ENCODE measurements at regions not wholly inside any gene's neighbourhood (a gene's known extent, or its start where the extent isn't known, plus 50 kb on each side); places are given as distances from the start of the nearest gene placed in this dataset.

- no peak overlapping the region for H3K4me3 ChIP-seq (ENCODE audit: low read length)
- H3K4me1 ChIP-seq (ENCODE audit: control insufficient read depth, insufficient read depth, low read length), result no peaks in the 10 kb centered on the region
- WGBS (ENCODE audit: insufficient coverage), result 91% methylated on average over 6 of the region's 6 CpGs
- H3K27ac ChIP-seq (ENCODE audit: low read length), result no peak overlapping the region
- DNase-seq (no peak), ATAC-seq (no peak)
- no peaks in the 10 kb centered on the region for H3K36me3 Mint-ChIP-seq
- no peaks in the 10 kb centered on the region for H3K27me3 ChIP-seq (ENCODE audit: control insufficient read depth, insufficient read depth, low read length)
- no peak for TF ChIP-seq CTCF (IDR thresholded peaks at IDR 0.05)
- H3K27me3 Mint-ChIP-seq (ENCODE audit: low read depth in 2 of 2), result peaks cover 0 to 6% of the 10 kb centered on the region in 2 donors
- no peak overlapping the region for H3K27ac Mint-ChIP-seq
- intact Hi-C loops (cut with micrococcal nuclease), result no loop called here
- H3K9me3 ChIP-seq (ENCODE audit: control insufficient read depth, insufficient read depth, low read length), result no peaks in the 10 kb centered on the region
- H3K36me3 ChIP-seq (ENCODE audit: control insufficient read depth, insufficient read depth, low read length), result no peaks in the 10 kb centered on the region
- H3K9me3 Mint-ChIP-seq, result peaks cover 0 to 6% of the 10 kb centered on the region in 2 donors
- H3K4me1 Mint-ChIP-seq, result no peaks in the 10 kb centered on the region
- no peak overlapping the region for H3K4me3 Mint-ChIP-seq
Observed at GRCh38 chr10:10367264-10367663, 650.4 kb upstream of the CELF2 start.

- Histone ChIP-seq H3K9me3 (ENCODE audit: control insufficient read depth, insufficient read depth, low read length) (no peaks in the 10 kb centered on the region), H3K27me3 (ENCODE audit: control insufficient read depth, insufficient read depth, low read length) (no peaks in the 10 kb centered on the region), H3K4me1 (ENCODE audit: control insufficient read depth, insufficient read depth, low read length) (no peaks in the 10 kb centered on the region), H3K4me3 (ENCODE audit: low read length) (no peak overlapping the region), H3K27ac (ENCODE audit: low read length) (no peak overlapping the region), H3K36me3 (ENCODE audit: control insufficient read depth, insufficient read depth, low read length) (no peaks in the 10 kb centered on the region)
- no peaks in the 10 kb centered on the region for H3K36me3 Mint-ChIP-seq
- 88% methylated on average over 7 of the region's 7 CpGs for WGBS (ENCODE audit: insufficient coverage)
- DNase-seq (no peak), ATAC-seq (no peak)
- H3K4me1 Mint-ChIP-seq, result no peaks in the 10 kb centered on the region
- intact Hi-C loops (cut with micrococcal nuclease), result no loop called here
- no peak overlapping the region for H3K27ac Mint-ChIP-seq
- no peaks in the 10 kb centered on the region for H3K9me3 Mint-ChIP-seq
- H3K4me3 Mint-ChIP-seq, result no peak overlapping the region
- peaks cover 2 to 6% of the 10 kb centered on the region in 2 donors for H3K27me3 Mint-ChIP-seq (ENCODE audit: low read depth in 2 of 2)
- TF ChIP-seq CTCF (IDR thresholded peaks at IDR 0.05), result no peak
Observed at GRCh38 chr10:10368951-10369576, 648.6 kb upstream of the CELF2 start.

GRCh38 chr10:10385831-10386230, 631.8 kb upstream of the CELF2 start:
- Mint-ChIP-seq H3K27me3 (ENCODE audit: low read depth in 2 of 2) (no peaks in the 10 kb centered on the region), H3K27ac (no peak overlapping the region), H3K9me3 (peaks cover 0 to 2% of the 10 kb centered on the region in 2 donors), H3K4me1 (no peaks in the 10 kb centered on the region), H3K4me3 (no peak overlapping the region), H3K36me3 (no peaks in the 10 kb centered on the region)
- H3K27me3 ChIP-seq (ENCODE audit: control insufficient read depth, insufficient read depth, low read length), result no peaks in the 10 kb centered on the region
- ATAC-seq (no peak), DNase-seq (no peak)
- no peak overlapping the region for H3K4me3 ChIP-seq (ENCODE audit: low read length)
- TF ChIP-seq CTCF (IDR thresholded peaks at IDR 0.05), result no peak
- H3K36me3 ChIP-seq (ENCODE audit: control insufficient read depth, insufficient read depth, low read length), result no peaks in the 10 kb centered on the region
- no peaks in the 10 kb centered on the region for H3K9me3 ChIP-seq (ENCODE audit: control insufficient read depth, insufficient read depth, low read length)
- no peaks in the 10 kb centered on the region for H3K4me1 ChIP-seq (ENCODE audit: control insufficient read depth, insufficient read depth, low read length)
- intact Hi-C loops (cut with micrococcal nuclease), result no loop called here
- no peak overlapping the region for H3K27ac ChIP-seq (ENCODE audit: low read length)

GRCh38 chr10:10389182-10389581, 628.5 kb upstream of the CELF2 start:
- Mint-ChIP-seq H3K27me3 (ENCODE audit: low read depth in 2 of 2) (peaks cover 0 to 8% of the 10 kb centered on the region in 2 donors), H3K9me3 (no peaks in the 10 kb centered on the region), H3K4me1 (no peaks in the 10 kb centered on the region), H3K27ac (no peak overlapping the region), H3K4me3 (no peak overlapping the region), H3K36me3 (no peaks in the 10 kb centered on the region)
- Histone ChIP-seq H3K9me3 (ENCODE audit: control insufficient read depth, insufficient read depth, low read length) (no peaks in the 10 kb centered on the region), H3K4me1 (ENCODE audit: control insufficient read depth, insufficient read depth, low read length) (no peaks in the 10 kb centered on the region), H3K36me3 (ENCODE audit: control insufficient read depth, insufficient read depth, low read length) (no peaks in the 10 kb centered on the region), H3K4me3 (ENCODE audit: low read length) (no peak overlapping the region), H3K27me3 (ENCODE audit: control insufficient read depth, insufficient read depth, low read length) (no peaks in the 10 kb centered on the region), H3K27ac (ENCODE audit: low read length) (no peak overlapping the region)
- TF ChIP-seq CTCF (IDR thresholded peaks at IDR 0.05), result no peak
- DNase-seq (no peak), ATAC-seq (no peak)
- intact Hi-C loops (cut with micrococcal nuclease), result no loop called here
- 88% methylated on average over 4 of the region's 4 CpGs for WGBS (ENCODE audit: insufficient coverage)
